Thymus (tissue), 11 donors: ENCODE measurements at regions not wholly inside any gene's neighbourhood (a gene's known extent, or its start where the extent isn't known, plus 50 kb on each side); places are given as distances from the start of the nearest gene placed in this dataset.

Experiments used
- DNase-seq, 9 donors: peaks; one replicate each; pipeline ENCODE4 v3.0.0-alpha.2; 2013; ENCODE audit warnings: low spot score in 9 of 9, low read depth in 6 of 9, missing footprints in 1 of 9
- H3K27ac ChIP-seq, 2 donors: one replicate each; pipeline ENCODE4 v1.5.1; 2013; ENCODE audit warnings: control low read depth in 1 of 2, low read depth in 1 of 2, low read length in 1 of 2, mild to moderate bottlenecking in 1 of 2, moderate library complexity in 1 of 2
- H3K27me3 ChIP-seq, 2 donors: one replicate each; pipeline ENCODE4 v1.5.1; 2013; ENCODE audit warnings: low read length in 1 of 2; ENCODE audit not compliant: control insufficient read depth in 2 of 2, insufficient read depth in 1 of 2
- H3K36me3 ChIP-seq, 2 donors: one replicate each; pipeline ENCODE4 v1.5.1; 2013; ENCODE audit warnings: low read length in 1 of 2, mild to moderate bottlenecking in 1 of 2, moderate library complexity in 1 of 2; ENCODE audit not compliant: control insufficient read depth in 2 of 2, insufficient read depth in 2 of 2
- H3K4me1 ChIP-seq, 2 donors: one replicate each; pipeline ENCODE4 v1.5.1; 2013; ENCODE audit warnings: low read length in 2 of 2; ENCODE audit not compliant: control insufficient read depth in 2 of 2, insufficient read depth in 2 of 2
- H3K4me3 ChIP-seq, 2 donors: one replicate each; pipeline ENCODE4 v1.5.1; 2013; ENCODE audit warnings: low read length in 2 of 2, control low read depth in 1 of 2, mild to moderate bottlenecking in 1 of 2
- H3K9me3 ChIP-seq, 2 donors: one replicate each; pipeline ENCODE4 v1.5.1; 2013; ENCODE audit warnings: low read length in 1 of 2, mild to moderate bottlenecking in 1 of 2; ENCODE audit not compliant: control insufficient read depth in 2 of 2, insufficient read depth in 1 of 2
- WGBS: extraction: QIAGEN DNeasy Blood & Tissue Kit; methylation state at CpG from one replicate; pipeline ENCODE4 v1.1.7; 2013; 5-methylcytosine and 5-hydroxymethylcytosine counted together
- donor health status: healthy.

- Histone ChIP-seq H3K27ac (no peak overlapping the region), H3K4me3 (no peak overlapping the region), H3K36me3 (no peaks in the 10 kb centered on the region), H3K9me3 (no peaks in the 10 kb centered on the region), H3K27me3 (no peaks in the 10 kb centered on the region), H3K4me1 (no peaks in the 10 kb centered on the region)
- DNase-seq, result no peak
Measured at GRCh38 chr5:21680196-21680595, 1172.9 kb downstream of the CDH12 start.

DNA sequence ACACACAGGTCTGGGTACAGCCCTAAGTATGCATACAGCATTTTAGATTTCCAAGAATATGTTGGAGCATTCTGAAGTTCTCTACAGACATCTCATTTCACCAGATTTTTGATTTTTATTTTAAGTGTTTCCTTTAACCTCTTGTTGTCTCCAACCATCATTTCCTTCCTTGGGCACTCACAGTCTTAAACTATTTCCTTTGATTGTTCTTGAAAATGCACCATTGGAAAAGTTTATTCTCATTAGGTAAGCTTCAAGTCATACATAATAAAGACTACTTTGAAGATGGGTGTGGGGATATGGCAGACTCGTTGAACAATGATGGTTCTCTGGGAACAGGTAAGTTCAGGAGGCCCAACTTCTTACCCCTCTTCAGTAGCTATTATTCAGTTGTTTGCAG is 1174.6 kb downstream of the CDH12 start:
- H3K4me3 ChIP-seq, result no peak overlapping the region
- H3K27ac ChIP-seq, result no peak overlapping the region
- no peaks in the 10 kb centered on the region for H3K9me3 ChIP-seq
- WGBS, result 45% methylated on average over 1 of the region's 1 CpG
- DNase-seq, result no peak
- no peaks in the 10 kb centered on the region for H3K36me3 ChIP-seq
- no peaks in the 10 kb centered on the region for H3K27me3 ChIP-seq
- no peaks in the 10 kb centered on the region for H3K4me1 ChIP-seq

GRCh38 chr5:21672911-21673310 is 1180.2 kb downstream of the CDH12 start:
- Histone ChIP-seq H3K4me1 (no peaks in the 10 kb centered on the region), H3K27ac (no peak overlapping the region), H3K9me3 (no peaks in the 10 kb centered on the region), H3K36me3 (no peaks in the 10 kb centered on the region), H3K4me3 (no peak overlapping the region), H3K27me3 (no peaks in the 10 kb centered on the region)
- DNase-seq, result no peak
- 90% methylated on average over 1 of the region's 1 CpG for WGBS

- no peaks in the 10 kb centered on the region for H3K36me3 ChIP-seq
- H3K4me1 ChIP-seq, result no peaks in the 10 kb centered on the region
- no peak overlapping the region for H3K4me3 ChIP-seq
- no peaks in the 10 kb centered on the region for H3K27me3 ChIP-seq
- DNase-seq, result no peak
- H3K27ac ChIP-seq, result no peak overlapping the region
- H3K9me3 ChIP-seq, result no peaks in the 10 kb centered on the region
Measured at GRCh38 chr5:21672360-21672759, 1180.8 kb downstream of the CDH12 start.

DNA sequence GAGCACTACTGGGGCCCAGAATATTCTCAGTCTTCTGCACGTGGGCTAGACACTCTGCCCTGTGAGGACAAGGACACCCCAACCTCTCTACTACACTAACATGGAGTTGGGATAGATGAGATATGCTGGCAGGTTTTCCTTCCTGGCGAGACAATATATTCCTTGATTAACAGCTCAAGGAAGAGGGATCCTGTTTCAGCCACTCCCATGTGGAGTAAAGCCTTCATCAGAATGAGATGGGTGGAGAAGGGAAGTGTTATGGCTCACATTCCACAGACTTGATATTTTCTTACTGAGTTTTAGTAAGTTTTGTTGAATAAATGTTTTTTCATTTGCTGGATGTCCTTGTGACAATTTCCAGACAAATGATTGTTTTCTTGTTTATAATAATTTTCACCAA is 1187.6 kb downstream of the CDH12 start:
- Histone ChIP-seq H3K9me3 (no peaks in the 10 kb centered on the region), H3K4me1 (no peaks in the 10 kb centered on the region), H3K4me3 (no peak overlapping the region), H3K27me3 (no peaks in the 10 kb centered on the region), H3K27ac (no peak overlapping the region), H3K36me3 (no peaks in the 10 kb centered on the region)
- no peak for DNase-seq
- 91% methylated on average over 2 of the region's 2 CpGs for WGBS

GRCh38 chr5:21663082-21663481 is 1190.1 kb downstream of the CDH12 start:
- H3K27ac ChIP-seq, result no peak overlapping the region
- no peaks in the 10 kb centered on the region for H3K27me3 ChIP-seq
- no peaks in the 10 kb centered on the region for H3K36me3 ChIP-seq
- WGBS, result 82% methylated on average over 2 of the region's 2 CpGs
- no peaks in the 10 kb centered on the region for H3K4me1 ChIP-seq
- H3K9me3 ChIP-seq, result no peaks in the 10 kb centered on the region
- H3K4me3 ChIP-seq, result no peak overlapping the region
- no peak for DNase-seq

GRCh38 chr5:21661184-21661583 is 1192.0 kb downstream of the CDH12 start:
- Histone ChIP-seq H3K4me1 (no peaks in the 10 kb centered on the region), H3K27me3 (no peaks in the 10 kb centered on the region), H3K27ac (no peak overlapping the region), H3K4me3 (no peak overlapping the region), H3K9me3 (no peaks in the 10 kb centered on the region), H3K36me3 (no peaks in the 10 kb centered on the region)
- no peak for DNase-seq
- WGBS, result 95% methylated on average over 2 of the region's 2 CpGs

DNA sequence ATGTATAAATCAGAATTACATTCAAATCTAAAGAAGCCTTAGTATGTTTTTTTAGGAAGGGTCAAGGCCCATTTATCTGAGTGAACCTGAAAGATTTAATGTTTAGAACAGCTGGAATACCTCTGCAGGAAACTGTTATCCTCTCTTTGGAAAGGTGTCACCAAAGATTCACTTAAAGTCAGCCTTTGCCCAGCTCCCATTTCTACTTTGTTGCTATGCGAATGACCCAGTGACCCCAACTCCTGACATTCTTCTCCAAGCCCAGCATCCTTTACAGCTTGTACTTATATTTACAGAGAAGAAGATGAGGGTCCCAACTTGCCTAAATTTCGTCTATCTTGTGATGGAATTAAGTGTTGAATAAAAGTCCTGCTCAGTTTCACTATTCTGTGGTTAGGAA is 1198.6 kb downstream of the CDH12 start:
- H3K4me1 ChIP-seq, result no peaks in the 10 kb centered on the region
- no peak overlapping the region for H3K27ac ChIP-seq
- 87% methylated on average over 2 of the region's 2 CpGs for WGBS
- no peak for DNase-seq
- H3K4me3 ChIP-seq, result no peak overlapping the region
- no peaks in the 10 kb centered on the region for H3K36me3 ChIP-seq
- H3K9me3 ChIP-seq, result no peaks in the 10 kb centered on the region
- no peaks in the 10 kb centered on the region for H3K27me3 ChIP-seq

DNA sequence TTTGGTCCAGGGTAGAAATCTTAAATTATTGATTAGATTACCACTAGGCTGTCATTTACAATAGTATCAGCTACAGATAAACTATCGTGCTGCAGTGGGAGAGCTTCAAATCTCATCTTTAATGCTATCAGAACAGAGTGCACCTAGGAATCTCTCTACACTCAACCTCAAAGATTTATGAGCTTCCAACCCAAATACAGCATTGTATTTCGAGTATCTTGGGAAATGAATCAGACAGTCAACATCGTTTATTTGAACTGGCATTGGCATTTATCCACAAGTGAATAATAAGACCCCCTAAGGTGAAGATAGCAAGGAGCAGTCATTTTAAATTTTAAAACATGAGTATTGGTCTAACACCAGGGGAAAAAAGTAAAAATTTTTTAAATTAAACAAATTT is 1203.2 kb downstream of the CDH12 start:
- Histone ChIP-seq H3K4me3 (no peak overlapping the region), H3K27ac (no peak overlapping the region), H3K4me1 (no peaks in the 10 kb centered on the region), H3K9me3 (no peaks in the 10 kb centered on the region), H3K27me3 (no peaks in the 10 kb centered on the region), H3K36me3 (no peaks in the 10 kb centered on the region)
- DNase-seq, result no peak
- WGBS, result 82% methylated on average over 3 of the region's 3 CpGs

DNA sequence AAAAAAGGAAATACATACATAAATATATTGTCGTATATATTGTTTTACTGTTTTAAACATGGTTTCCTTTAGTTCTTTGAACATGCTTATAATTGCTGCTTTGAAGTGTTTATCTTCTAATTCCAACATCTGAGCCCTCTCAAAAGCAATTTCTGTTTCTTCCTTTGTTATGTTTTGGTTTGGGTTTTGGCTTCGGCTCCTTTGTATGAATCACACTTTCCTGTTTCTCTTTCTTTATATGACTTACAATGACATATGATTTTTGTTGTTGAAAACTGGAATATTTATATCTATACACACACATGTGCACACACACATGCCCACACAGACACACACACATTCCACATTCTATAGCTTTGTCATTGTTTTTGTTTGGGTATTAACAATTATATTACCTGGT is 1206.7 kb downstream of the CDH12 start:
- Histone ChIP-seq H3K27ac (no peak overlapping the region), H3K27me3 (no peaks in the 10 kb centered on the region), H3K4me1 (no peaks in the 10 kb centered on the region), H3K9me3 (no peaks in the 10 kb centered on the region), H3K4me3 (no peak overlapping the region), H3K36me3 (no peaks in the 10 kb centered on the region)
- no peak for DNase-seq
- 93% methylated on average over 2 of the region's 2 CpGs for WGBS
